DND-41 (cell line): ENCODE measurements at regions not wholly inside any gene's neighbourhood (a gene's known extent, or its start where the extent isn't known, plus 50 kb on each side); places are given as distances from the start of the nearest gene placed in this dataset.
"Not testable (repeated sequence)": the region's sequence is repeated elsewhere in the genome, so short reads cannot be mapped to it uniquely, and the experiment has no call there.

Experiments used
- CTCF ChIP-seq: IDR thresholded peaks from 2 replicates; pipeline ENCODE4 v1.5.1; 2012; ENCODE audit warnings: borderline replicate concordance, low read length, moderate library complexity, mild to moderate bottlenecking; ENCODE audit not compliant: poor library complexity, severe bottlenecking; ENCODE audit errors: extremely low read depth
- EZH2 ChIP-seq: IDR thresholded peaks from 3 replicates; pipeline ENCODE4 v1.6.1; 2012; ENCODE audit warnings: borderline replicate concordance, low read depth, mild to moderate bottlenecking, moderate library complexity, low read length, inconsistent platforms; ENCODE audit not compliant: severe bottlenecking

DNA sequence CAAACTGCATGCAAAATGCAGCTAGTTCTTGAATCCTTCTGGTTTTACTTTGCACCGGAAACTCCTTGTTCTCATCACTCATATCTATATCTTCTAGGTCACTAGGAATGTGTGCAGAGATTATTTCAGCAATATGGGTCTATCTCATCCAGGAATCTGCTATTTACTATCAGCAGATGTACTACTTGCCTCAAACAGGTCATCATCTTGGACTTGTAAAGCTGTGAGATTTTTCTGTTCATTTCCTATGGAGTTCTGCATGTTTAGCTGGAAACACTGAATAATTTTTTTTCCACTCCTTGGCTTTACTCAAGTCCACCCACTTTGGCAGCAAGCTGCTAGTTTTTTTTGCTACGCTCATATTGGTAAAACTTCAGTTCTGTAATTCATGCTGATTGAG lies 334.8 kb downstream of the RPIA start:
- TF ChIP-seq CTCF, EZH2: not testable (repeated sequence)
